Skeletal muscle tissue (tissue), 3 donors: ENCODE measurements at regions not wholly inside any gene's neighbourhood (a gene's known extent, or its start where the extent isn't known, plus 50 kb on each side); places are given as distances from the start of the nearest gene placed in this dataset.
"Not testable (repeated sequence)": the region's sequence is repeated elsewhere in the genome, so short reads cannot be mapped to it uniquely, and the experiment has no call there.

Experiments
- H3K27ac ChIP-seq: one replicate; pipeline ENCODE4 v1.7.0; 2013; ENCODE audit warnings: mild to moderate bottlenecking, low read depth, low read length, inconsistent platforms
- H3K27me3 ChIP-seq, 3 donors: one replicate each; pipeline ENCODE4 v1.7.0; 2013; ENCODE audit warnings: low read length in 3 of 3; ENCODE audit not compliant: control insufficient read depth in 3 of 3, insufficient read depth in 3 of 3
- H3K36me3 ChIP-seq, 3 donors: one replicate each; pipeline ENCODE4 v1.7.0; 2013; ENCODE audit warnings: low read length in 3 of 3; ENCODE audit not compliant: control insufficient read depth in 3 of 3, insufficient read depth in 3 of 3
- H3K4me1 ChIP-seq, 3 donors: one replicate each; pipeline ENCODE4 v1.7.0; 2013; ENCODE audit warnings: low read length in 3 of 3, mild to moderate bottlenecking in 3 of 3; ENCODE audit not compliant: control insufficient read depth in 3 of 3, insufficient read depth in 3 of 3
- H3K4me3 ChIP-seq, 3 donors: one replicate each; pipeline ENCODE4 v1.7.0; 2013; ENCODE audit warnings: low read length in 3 of 3
- H3K9ac ChIP-seq, 3 donors: one replicate each; pipeline ENCODE4 v1.7.0; 2013; ENCODE audit warnings: low read length in 3 of 3, mild to moderate bottlenecking in 3 of 3, moderate library complexity in 2 of 3, low read depth in 1 of 3
- H3K9me3 ChIP-seq, 3 donors: one replicate each; pipeline ENCODE4 v1.7.0; 2013; ENCODE audit warnings: low read length in 3 of 3; ENCODE audit not compliant: control insufficient read depth in 3 of 3
- donor health status: Osteomylitis.

DNA sequence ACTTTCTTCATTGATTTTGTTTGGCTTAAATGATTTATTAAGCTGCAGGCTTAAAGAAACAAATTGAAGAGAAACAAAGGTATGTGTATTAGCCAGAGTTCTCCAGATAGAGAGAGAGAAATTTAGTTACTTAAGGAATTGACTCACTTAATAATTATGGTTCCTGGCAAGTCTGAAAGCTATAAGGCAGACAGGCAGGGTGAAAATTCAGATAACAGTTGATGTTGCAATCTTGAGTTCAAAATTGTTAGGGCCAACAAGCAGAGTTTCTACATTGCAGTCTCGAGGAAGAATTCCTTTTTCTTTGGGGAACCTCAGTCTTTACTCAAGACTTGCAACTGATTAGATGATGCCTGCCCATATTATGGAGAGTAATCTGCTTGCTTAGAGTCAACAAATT lies 593.5 kb downstream of the ADCYAP1 start:
- Histone ChIP-seq H3K27ac (no peak overlapping the region), H3K9ac (no peak overlapping the region), H3K4me1 (no peaks in the 10 kb centered on the region), H3K9me3 (no peaks in the 10 kb centered on the region), H3K27me3 (no peaks in the 10 kb centered on the region), H3K4me3 (no peak overlapping the region), H3K36me3 (no peaks in the 10 kb centered on the region)

DNA sequence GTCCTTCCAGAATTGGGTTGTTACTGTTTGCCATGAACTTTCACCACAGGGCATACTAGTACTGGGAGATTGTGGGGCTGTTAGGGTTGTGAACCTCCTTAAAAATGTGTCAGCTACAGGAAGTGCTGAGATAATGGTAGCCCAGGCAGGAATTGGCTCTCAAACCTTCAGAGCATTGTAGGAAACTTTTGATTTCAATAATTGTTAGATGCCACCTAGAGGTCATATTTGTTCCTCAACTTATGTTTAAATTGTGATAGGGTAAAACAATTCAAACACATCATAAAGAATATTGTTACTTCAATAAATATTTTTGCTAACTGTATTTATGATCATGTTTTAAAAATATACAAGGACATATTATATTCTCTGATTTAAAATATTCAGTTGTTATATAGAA lies 594.6 kb downstream of the ADCYAP1 start:
- no peak overlapping the region for H3K9ac ChIP-seq
- H3K27ac ChIP-seq = no peak overlapping the region
- no peak overlapping the region for H3K4me3 ChIP-seq
- H3K36me3 ChIP-seq = no peaks in the 10 kb centered on the region
- H3K4me1 ChIP-seq = no peaks in the 10 kb centered on the region
- H3K9me3 ChIP-seq = no peaks in the 10 kb centered on the region
- no peaks in the 10 kb centered on the region for H3K27me3 ChIP-seq

DNA sequence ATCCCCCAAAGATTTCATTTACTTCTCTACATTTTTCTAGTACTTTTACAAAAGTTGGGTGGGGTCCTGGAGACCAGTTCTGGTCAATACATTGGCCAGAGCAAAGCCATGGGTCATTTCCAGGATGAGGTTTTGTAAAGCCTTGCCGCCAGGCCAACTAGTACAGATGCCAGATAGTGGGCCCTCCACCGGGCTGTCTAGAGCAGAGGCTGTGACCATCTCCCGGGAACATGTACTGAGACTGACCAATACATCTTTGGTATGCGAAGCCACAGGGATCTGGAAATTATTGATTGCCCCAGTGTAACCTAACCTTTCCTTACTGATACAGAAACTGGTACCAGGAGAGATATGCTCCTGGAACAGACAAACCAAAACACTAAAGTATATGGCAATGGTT lies 599.2 kb downstream of the ADCYAP1 start:
- Histone ChIP-seq H3K9ac (no peak overlapping the region), H3K9me3 (no peaks in the 10 kb centered on the region), H3K4me3 (no peak overlapping the region), H3K27me3 (no peaks in the 10 kb centered on the region), H3K4me1 (no peaks in the 10 kb centered on the region), H3K27ac (no peak overlapping the region), H3K36me3 (no peaks in the 10 kb centered on the region)

DNA sequence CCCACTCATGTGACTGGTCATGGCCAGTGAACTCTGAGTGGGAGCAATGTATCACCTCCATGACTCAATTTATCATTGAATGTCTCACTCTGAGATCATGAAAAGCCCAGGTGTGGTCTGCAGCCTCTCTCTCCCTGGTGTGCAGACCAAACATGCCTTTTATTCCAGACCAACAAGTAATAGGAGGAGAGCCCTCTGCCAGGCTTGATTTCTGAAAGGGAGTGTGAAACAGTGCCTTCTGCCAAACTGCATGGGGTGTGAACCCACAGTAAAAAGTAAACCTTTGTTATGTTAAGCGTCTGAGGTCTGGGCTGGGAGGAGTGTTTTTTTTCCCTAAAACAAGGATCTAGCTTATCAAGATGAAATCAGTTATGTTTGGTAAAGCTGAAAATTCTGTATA lies 601.2 kb downstream of the ADCYAP1 start:
- Histone ChIP-seq H3K9me3 (no peaks in the 10 kb centered on the region), H3K27ac (no peak overlapping the region), H3K9ac (no peak overlapping the region), H3K4me3 (no peak overlapping the region), H3K27me3 (no peaks in the 10 kb centered on the region), H3K36me3 (no peaks in the 10 kb centered on the region), H3K4me1 (no peaks in the 10 kb centered on the region)

GRCh38 chr18:1510542-1511179 lies 606.0 kb downstream of the ADCYAP1 start:
- H3K36me3 ChIP-seq = no peaks in the 10 kb centered on the region
- no peak overlapping the region for H3K4me3 ChIP-seq
- H3K9ac ChIP-seq = no peak overlapping the region
- no peak overlapping the region for H3K27ac ChIP-seq
- H3K27me3 ChIP-seq = no peaks in the 10 kb centered on the region
- no peaks in the 10 kb centered on the region for H3K9me3 ChIP-seq
- H3K4me1 ChIP-seq = no peaks in the 10 kb centered on the region

DNA sequence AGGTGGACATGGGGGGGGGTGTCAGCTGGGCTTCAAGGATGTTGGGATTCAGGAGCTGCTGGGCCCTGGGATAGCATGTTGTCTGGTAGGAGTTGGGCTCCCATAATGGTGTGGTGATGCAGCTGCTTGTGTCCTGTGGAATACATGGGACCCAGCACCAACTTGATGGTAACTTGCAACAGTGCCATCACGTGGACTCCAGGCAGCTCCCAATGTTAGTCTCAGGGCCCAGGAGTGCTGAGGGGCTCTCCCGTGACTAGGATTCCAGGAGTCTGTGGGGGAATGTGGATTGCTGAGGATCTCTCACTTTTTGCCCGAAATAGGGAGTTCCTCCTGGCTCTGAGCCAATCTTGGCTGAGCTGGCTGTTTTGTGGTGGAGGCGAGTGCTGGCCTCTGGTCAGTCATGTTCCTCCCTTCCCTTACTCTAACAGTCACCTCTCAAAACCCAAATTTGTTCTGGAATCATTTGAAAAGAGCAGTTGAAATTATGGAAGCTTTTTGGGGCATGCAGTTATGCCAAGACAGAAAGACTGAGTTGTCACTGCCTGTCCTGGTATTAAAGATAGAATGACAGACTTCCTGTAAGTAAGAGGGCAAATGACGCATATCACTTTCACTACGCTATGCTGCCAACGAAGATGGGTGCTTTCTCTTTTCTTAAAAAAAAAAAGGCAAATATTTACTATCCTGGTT lies 607.1 kb downstream of the ADCYAP1 start:
- no peaks in the 10 kb centered on the region for H3K4me1 ChIP-seq
- H3K36me3 ChIP-seq = no peaks in the 10 kb centered on the region
- no peaks in the 10 kb centered on the region for H3K9me3 ChIP-seq
- no peak overlapping the region for H3K4me3 ChIP-seq
- H3K27me3 ChIP-seq = no peaks in the 10 kb centered on the region
- no peak overlapping the region for H3K9ac ChIP-seq
- no peak overlapping the region for H3K27ac ChIP-seq

- Histone ChIP-seq H3K27me3 (no peaks in the 10 kb centered on the region), H3K4me1 (no peaks in the 10 kb centered on the region), H3K36me3 (no peaks in the 10 kb centered on the region), H3K9me3 (no peaks in the 10 kb centered on the region), H3K9ac (no peak overlapping the region), H3K4me3 (no peak overlapping the region), H3K27ac (no peak overlapping the region)
These were observed 608.8 kb downstream of the ADCYAP1 start for GRCh38 chr18:1513519-1513918.

DNA sequence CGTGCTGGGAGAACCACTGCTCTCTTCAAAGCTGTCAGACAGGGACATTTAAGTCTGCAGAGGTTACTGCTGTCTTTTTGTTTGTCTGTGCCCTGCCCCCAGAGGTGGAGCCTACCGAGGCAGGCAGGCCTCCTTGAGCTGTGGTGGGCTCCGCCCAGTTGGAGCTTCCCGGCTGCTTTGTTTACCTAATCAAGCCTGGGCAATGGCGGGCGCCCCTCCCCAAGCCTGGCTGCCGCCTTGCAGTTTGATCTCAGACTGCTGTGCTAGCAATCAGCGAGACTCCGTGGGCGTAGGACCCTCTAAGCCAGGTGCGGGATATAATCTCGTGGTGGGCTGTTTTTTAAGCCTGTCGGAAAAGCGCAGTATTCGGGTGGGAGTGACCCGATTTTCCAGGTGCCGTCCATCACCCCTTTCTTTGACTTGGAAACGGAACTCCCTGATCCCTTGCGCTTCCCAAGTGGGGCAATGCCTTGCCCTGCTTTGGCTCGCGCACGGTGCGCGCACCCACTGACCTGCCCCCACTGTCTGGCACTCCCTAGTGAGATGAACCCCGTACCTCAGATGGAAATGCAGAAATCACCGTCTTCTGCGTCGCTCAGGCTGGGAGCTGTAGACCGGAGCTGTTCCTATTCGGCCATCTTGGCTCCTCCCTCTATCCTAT lies 617.0 kb downstream of the ADCYAP1 start:
- H3K36me3 ChIP-seq, H3K9ac ChIP-seq, H3K27me3 ChIP-seq, H3K4me3 ChIP-seq, H3K9me3 ChIP-seq, H3K27ac ChIP-seq, H3K4me1 ChIP-seq: not testable (repeated sequence)

GRCh38 chr18:1522249-1522615 lies 617.6 kb downstream of the ADCYAP1 start:
- Histone ChIP-seq H3K36me3 (no peaks in the 10 kb centered on the region), H3K9ac (no peak overlapping the region), H3K9me3 (no peaks in the 10 kb centered on the region), H3K27ac (no peak overlapping the region), H3K4me3 (no peak overlapping the region), H3K4me1 (no peaks in the 10 kb centered on the region), H3K27me3 (no peaks in the 10 kb centered on the region)

DNA sequence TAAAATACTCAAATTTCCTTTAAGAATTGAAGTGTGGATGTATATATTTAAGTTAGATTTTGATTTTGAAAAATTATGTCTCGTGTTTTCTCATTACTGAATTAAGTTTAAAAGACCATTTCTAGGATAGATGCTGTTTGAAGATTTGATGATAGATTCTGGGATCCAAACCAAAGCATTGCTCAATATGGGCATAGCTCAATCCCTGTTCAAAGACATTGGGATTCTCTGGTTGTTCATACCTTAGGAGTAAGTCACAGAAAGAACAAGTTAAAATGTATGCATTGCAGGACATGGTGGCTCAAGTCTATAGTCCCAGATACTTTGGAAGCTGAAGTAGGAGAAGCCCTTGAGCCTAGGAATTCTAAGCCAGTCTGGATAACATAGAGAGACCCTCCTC lies 622.3 kb downstream of the ADCYAP1 start:
- Histone ChIP-seq H3K9ac (no peak overlapping the region), H3K4me3 (no peak overlapping the region), H3K27me3 (no peaks in the 10 kb centered on the region), H3K4me1 (no peaks in the 10 kb centered on the region), H3K27ac (no peak overlapping the region), H3K9me3 (no peaks in the 10 kb centered on the region), H3K36me3 (no peaks in the 10 kb centered on the region)
